ENCODE measurements at regions not wholly inside any gene's neighbourhood (a gene's known extent, or its start where the extent isn't known, plus 50 kb on each side); places are given as distances from the start of the nearest gene placed in this dataset.
A peak's percentile ranks its signal among the peaks of the same experiment; 100 is the strongest.

- H4K91ac ChIP-seq (replicated peaks; ENCODE audit: insufficient read length, low read length), result no peak overlapping the region
- peaks cover 0 to 3% (median 1%) of the 10 kb centered on the region in 4 experiments; a peak in 1 of 7 replicates for H3K4me1 ChIP-seq (replicated peaks in 1 of 4; ENCODE audit: control insufficient read depth in 3 of 4, insufficient read depth in 4 of 4, low read length in 3 of 4)
- H2BK20ac ChIP-seq (ENCODE audit: low read length), result no peak overlapping the region
- H3K27ac ChIP-seq (ENCODE audit: low read depth, low read length), result no peak overlapping the region
- no peaks in the 10 kb centered on the region for H3K79me2 ChIP-seq (ENCODE audit: control insufficient read depth in 1 of 2, insufficient read depth in 2 of 2, low read length in 2 of 2)
- H3K9ac ChIP-seq (replicated peaks in 1 of 4; ENCODE audit: extremely low read depth in 1 of 4, low read depth in 3 of 4, low read length in 3 of 4), result no peak overlapping the region
- no peak overlapping the region for H3K4me2 ChIP-seq (ENCODE audit: insufficient read depth in 1 of 2, low read depth in 2 of 2, low read length in 2 of 2)
- no peak overlapping the region for H2BK12ac ChIP-seq (ENCODE audit: low read depth, low read length)
- no peak overlapping the region for H2BK5ac ChIP-seq (ENCODE audit: low read depth, low read length)
- CTCF ChIA-PET (ENCODE audit: partially characterized antibody), result no interaction called here
- no peak overlapping the region; the same call in 1 of the 2 replicates for H3K18ac ChIP-seq (ENCODE audit: extremely low read depth, low read length)
- H3K9me3 ChIP-seq (ENCODE audit: insufficient read depth in 2 of 2, low read depth in 1 of 2, low read length in 1 of 2), result no peaks in the 10 kb centered on the region
- H3K23me2 ChIP-seq (ENCODE audit: low read depth, low read length), result no peaks in the 10 kb centered on the region
- H3K23ac ChIP-seq (ENCODE audit: insufficient read length), result no peak overlapping the region
- POLR2A ChIA-PET (ENCODE audit: partially characterized antibody), result no interaction called here
- H2AK5ac ChIP-seq (ENCODE audit: low read depth, low read length), result no peak overlapping the region
- no peak overlapping the region for H3K4me3 ChIP-seq (ENCODE audit: extremely low read depth in 1 of 4, insufficient read depth in 2 of 4, low read depth in 3 of 4, low read length in 4 of 4)
- no peaks in the 10 kb centered on the region for H4K20me1 ChIP-seq (replicated peaks in 1 of 2; ENCODE audit: control insufficient read depth in 1 of 2, insufficient read depth in 2 of 2, low read length in 2 of 2)
- no peaks in the 10 kb centered on the region for H3K27me3 ChIP-seq (replicated peaks in 1 of 4; ENCODE audit: control insufficient read depth in 3 of 4, extremely low read depth in 1 of 4, insufficient read depth in 3 of 4, low read length in 3 of 4)
- no peak for FAIRE-seq
- no peak overlapping the region for H4K8ac ChIP-seq (ENCODE audit: extremely low read depth, insufficient read depth, low read length)
- no peak for DNase-seq (ENCODE audit: low read depth in 1 of 2, low spot score in 2 of 2)
- no peak overlapping the region for H3K56ac ChIP-seq (replicated peaks; ENCODE audit: insufficient read length, low read depth, low read length)
- no peak overlapping the region for H2BK120ac ChIP-seq (replicated peaks; ENCODE audit: low read depth, low read length)
- 82% methylated on average over 2 of the region's 2 CpGs; no CpG with 5 or more reads in 1 of the 2 experiments for WGBS, 2 experiments (ENCODE audit: extremely low coverage in 1 of 2, insufficient coverage in 1 of 2, insufficient read length in 1 of 2, insufficient replicate concordance in 2 of 2, low coverage in 1 of 2, low lambda C conversion rate in 2 of 2, missing lambda C conversion rate in 1 of 2)
- no peaks in the 10 kb centered on the region for H3K36me3 ChIP-seq (ENCODE audit: control insufficient read depth in 2 of 4, insufficient read depth in 4 of 4, low read length in 3 of 4)
- no peak overlapping the region for H2AFZ ChIP-seq (ENCODE audit: low read length)
- H3K14ac ChIP-seq (ENCODE audit: insufficient read length), result no peak overlapping the region
- no peaks in the 10 kb centered on the region for H3K79me1 ChIP-seq (ENCODE audit: low read depth, low read length)
- peak overlapping the region; percentile 95 for H4K5ac ChIP-seq (ENCODE audit: insufficient read length, low read depth, low read length)
- H3K4ac ChIP-seq (replicated peaks; ENCODE audit: insufficient read length, low read depth, low read length), result no peak overlapping the region
- H2BK15ac ChIP-seq (ENCODE audit: low read length), result no peak overlapping the region
- no peak for TF ChIP-seq USF2 (IDR thresholded peaks at IDR 0.05; ENCODE audit: low read length)
- no peak for TF ChIP-seq CBX8 (IDR thresholded peaks at IDR 0.05; ENCODE audit: borderline replicate concordance, low read depth, low read length)
- no peak for TF ChIP-seq CBX5 (IDR thresholded peaks at IDR 0.05; ENCODE audit: low read depth, low read length)
- no peak for TF ChIP-seq RBBP5 (IDR thresholded peaks at IDR 0.05; ENCODE audit: borderline replicate concordance, low read depth, low read length)
- TF ChIP-seq SP4 (IDR thresholded peaks at IDR 0.05; ENCODE audit: low read length), result no peak
- TF ChIP-seq POLR2AphosphoS5 (IDR thresholded peaks at IDR 0.05; ENCODE audit: low read depth, low read length), result no peak
- no peak for TF ChIP-seq KDM5A (IDR thresholded peaks at IDR 0.05; ENCODE audit: low read length)
- TF ChIP-seq SP1 (IDR thresholded peaks at IDR 0.05; ENCODE audit: low read depth, low read length), result no peak
- no peak for TF ChIP-seq E2F6 (IDR thresholded peaks at IDR 0.05)
- no peak for TF ChIP-seq NANOG (IDR thresholded peaks at IDR 0.05; ENCODE audit: insufficient read depth, low read depth, low read length, poor library complexity, severe bottlenecking)
- no peak for TF ChIP-seq TAF1 (IDR thresholded peaks at IDR 0.05; ENCODE audit: low read depth, low read length)
- no peak for TF ChIP-seq RXRA (IDR thresholded peaks at IDR 0.05; ENCODE audit: insufficient read depth, low read depth, low read length)
- no peak for TF ChIP-seq SRF (IDR thresholded peaks at IDR 0.05; ENCODE audit: low read depth, low read length)
- TF ChIP-seq BCL11A (IDR thresholded peaks at IDR 0.05; ENCODE audit: low read depth in 2 of 2, low read length in 2 of 2), result no peak
- TF ChIP-seq YY1 (IDR thresholded peaks at IDR 0.05; ENCODE audit: low read depth, low read length), result no peak
Observed at GRCh38 chr2:185537689-185538088, 200.9 kb upstream of the FSIP2 start.

Measured in H1 (cell line).